Neural progenitor cell (in vitro differentiated cells): ENCODE measurements at regions not wholly inside any gene's neighbourhood (a gene's known extent, or its start where the extent isn't known, plus 50 kb on each side); places are given as distances from the start of the nearest gene placed in this dataset.

Source experiments
- EZH2 ChIP-seq: fragments of 200-600 bp; sonication (generic); IDR thresholded peaks from 2 replicates; pipeline ENCODE4 v1.6.1; 2017; ENCODE audit warnings: antibody characterized with exemption, mild to moderate bottlenecking, moderate library complexity
- EZH2phosphoT487 ChIP-seq: fragments of 200-600 bp; sonication (generic); IDR thresholded peaks from 2 replicates; pipeline ENCODE4 v1.6.1; 2017; ENCODE audit warnings: antibody characterized with exemption
- TF ChIP-seq, protein P1 (sequence below): fragments of 200-600 bp; sonication (generic); IDR thresholded peaks from 2 replicates; pipeline ENCODE4 v1.5.1; 2017; ENCODE audit warnings: antibody characterized with exemption, mild to moderate bottlenecking

DNA sequence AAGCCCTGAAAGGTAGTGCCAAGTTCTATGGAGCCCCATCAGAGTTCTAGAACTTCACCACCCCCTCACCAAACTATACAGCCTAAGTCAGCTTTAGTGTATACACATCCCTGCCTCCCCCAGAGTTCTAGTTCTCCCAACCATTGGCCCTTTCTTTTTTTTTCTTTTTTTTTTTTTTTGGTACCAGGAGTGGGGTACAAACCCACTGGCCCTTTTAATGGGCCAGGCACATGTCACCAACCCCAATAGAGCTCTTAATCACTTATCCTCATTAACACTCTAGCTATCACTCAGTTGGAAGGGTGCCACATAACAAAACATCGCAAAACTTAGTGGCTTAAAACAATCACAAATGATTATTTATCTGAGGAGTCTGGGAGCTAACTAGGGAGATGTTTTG is 588.6 kb downstream of the BCOR start:
- TF ChIP-seq, protein P1, sequence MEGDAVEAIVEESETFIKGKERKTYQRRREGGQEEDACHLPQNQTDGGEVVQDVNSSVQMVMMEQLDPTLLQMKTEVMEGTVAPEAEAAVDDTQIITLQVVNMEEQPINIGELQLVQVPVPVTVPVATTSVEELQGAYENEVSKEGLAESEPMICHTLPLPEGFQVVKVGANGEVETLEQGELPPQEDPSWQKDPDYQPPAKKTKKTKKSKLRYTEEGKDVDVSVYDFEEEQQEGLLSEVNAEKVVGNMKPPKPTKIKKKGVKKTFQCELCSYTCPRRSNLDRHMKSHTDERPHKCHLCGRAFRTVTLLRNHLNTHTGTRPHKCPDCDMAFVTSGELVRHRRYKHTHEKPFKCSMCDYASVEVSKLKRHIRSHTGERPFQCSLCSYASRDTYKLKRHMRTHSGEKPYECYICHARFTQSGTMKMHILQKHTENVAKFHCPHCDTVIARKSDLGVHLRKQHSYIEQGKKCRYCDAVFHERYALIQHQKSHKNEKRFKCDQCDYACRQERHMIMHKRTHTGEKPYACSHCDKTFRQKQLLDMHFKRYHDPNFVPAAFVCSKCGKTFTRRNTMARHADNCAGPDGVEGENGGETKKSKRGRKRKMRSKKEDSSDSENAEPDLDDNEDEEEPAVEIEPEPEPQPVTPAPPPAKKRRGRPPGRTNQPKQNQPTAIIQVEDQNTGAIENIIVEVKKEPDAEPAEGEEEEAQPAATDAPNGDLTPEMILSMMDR = no peak
- TF ChIP-seq EZH2 (no peak), EZH2phosphoT487 (no peak)
